ENCODE measurements at regions not wholly inside any gene's neighbourhood (a gene's known extent, or its start where the extent isn't known, plus 50 kb on each side); places are given as distances from the start of the nearest gene placed in this dataset.

DNA sequence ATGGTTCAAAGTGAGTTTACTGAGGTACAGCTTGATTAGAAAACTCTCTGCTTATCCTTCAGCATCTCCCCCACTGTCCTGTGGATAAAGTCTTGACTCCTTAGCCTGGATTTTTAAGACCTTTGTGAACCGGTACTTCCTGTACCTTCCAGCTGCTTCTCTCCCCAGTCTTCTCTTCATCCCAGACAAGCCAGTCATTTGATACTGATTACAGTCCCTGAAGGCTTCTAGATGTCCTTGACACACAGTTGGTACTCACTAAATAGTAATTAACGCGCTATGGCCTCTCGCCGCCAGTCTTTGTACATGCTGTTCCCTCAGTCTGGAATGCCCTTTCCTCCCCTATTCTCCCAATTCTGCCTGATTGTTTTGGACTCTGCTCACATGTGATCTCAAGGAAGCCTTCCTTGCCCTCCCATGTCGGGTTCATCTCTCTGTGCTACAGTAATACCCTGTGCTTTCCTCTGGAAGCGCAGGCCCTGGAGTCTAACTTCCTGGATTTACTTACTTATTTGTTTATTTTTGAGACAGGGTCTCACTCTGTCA, 50.6 kb upstream of the PTGR2 start:
- DNase-seq = no peak

DNA sequence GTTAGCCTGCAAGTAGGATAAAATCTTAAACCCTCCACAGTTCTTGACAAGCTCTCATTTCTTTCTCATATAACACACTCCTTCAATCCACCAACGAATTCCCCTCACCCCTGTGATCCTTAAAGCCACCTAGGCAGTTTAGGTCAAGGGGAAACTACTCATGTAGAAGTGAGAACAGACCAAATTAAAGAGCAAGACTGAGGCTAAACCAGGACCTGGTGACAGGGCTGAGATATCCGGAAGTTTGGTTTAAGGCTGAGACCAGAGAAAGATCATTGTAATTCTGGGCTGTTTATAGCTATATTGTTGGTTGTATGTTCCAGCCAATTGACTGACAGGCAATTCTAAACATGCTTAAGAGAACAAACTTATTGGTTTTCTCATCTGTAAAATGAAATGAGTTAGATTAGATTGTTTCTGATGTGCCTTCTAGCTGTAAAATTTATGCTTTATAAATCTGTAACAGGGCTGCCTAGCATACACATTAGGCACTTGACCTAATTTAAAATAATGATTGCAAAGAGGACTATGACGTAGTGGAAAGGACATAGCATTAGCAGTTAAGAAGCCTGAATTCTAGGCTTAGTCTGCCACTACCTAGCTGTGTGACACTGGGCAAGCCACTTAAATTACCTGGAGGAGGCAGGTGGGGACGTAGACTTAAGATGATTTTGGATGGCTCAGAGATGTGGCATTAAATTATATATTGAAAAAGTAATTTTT, 53.9 kb upstream of the PTGR2 start:
- no peak for DNase-seq

DNA sequence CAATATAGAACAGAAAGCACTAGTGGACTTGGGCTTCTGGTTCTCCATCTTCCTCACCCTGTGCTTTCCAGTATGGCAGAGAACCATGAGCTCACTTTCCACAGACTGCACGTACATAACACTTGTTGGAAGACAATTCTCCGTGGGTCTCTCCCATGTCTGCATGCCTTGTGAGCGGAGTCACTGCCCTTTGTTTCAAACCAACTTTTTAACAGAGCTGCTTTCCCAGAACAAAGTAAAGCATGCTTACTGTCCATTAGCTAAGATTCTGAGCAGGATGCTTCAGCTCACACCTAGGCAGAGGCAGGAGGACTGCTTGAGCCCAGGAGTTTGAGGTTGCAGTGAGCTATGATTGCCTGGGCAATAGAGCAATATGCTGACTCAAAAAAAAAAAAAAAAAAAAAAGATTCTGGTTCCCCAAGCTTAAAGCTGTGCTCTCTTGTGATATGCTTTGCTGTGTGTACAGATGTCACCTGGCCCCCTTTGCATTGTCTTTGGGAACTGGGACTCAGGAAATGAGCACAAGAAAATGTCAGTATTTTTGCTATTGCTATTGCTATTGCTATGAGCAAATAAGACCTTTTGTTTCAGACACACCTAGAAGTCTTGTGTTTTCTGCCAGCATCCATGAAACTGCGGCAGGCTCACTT, 54.6 kb upstream of the PTGR2 start:
- DNase-seq = no peak

DNA sequence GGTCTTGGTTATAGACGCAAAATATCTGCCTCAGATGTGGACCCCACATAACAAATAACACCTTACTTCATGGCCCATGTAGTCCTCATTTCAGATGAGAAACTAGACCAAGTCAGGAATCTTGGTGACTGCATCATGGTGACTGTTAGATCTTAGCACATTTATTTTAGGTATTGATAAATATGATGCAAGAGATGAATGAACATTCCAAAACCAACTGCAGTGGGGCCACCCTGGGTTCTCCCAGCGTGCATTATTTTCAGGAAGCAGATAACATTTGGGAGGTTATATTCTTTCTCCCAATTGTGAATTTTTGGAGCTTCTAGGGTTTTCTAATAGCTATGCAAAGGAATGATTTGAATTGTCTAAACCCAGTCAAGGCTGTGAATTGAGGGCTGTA, 55.2 kb upstream of the PTGR2 start:
- DNase-seq = no peak

DNA sequence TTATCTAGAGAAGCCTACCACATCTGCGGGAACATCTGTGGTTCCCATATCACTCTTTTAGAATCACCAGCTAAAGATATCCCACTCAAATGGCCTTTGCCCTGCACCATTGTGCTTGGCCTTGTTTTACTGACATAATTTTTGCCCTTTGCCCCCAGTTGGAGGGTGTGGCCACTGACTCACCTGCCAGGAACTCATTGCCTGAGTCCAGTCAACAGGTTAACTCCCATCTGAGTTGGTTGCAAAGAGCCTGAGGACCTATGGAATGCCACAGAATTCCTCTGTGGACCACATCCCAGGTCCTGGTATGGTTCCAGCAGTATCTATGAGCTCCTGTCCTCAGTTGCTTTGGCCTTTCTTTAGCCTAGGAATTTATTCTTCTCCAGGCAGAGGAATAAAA, 55.7 kb upstream of the PTGR2 start:
- no peak for DNase-seq

DNA sequence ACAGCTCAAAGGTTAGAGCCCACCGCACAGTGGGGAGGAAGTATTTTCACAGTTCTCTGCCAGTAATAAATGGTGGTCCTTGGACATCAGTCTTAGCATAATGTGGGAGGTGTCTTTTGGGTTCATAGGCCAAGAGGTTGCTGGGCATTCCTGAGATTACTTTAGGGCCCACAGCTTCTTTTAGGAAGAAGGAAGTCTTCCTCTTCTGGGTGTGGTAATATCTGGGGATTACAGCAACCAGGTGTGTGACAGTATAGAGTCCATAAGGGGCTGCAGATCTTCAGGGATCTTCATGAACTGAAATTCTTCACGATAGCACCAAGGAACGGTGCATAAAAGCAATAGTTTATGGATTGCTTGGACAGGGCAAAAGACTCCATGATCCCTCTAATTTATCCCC, 56.2 kb upstream of the PTGR2 start:
- no peak for DNase-seq

DNA sequence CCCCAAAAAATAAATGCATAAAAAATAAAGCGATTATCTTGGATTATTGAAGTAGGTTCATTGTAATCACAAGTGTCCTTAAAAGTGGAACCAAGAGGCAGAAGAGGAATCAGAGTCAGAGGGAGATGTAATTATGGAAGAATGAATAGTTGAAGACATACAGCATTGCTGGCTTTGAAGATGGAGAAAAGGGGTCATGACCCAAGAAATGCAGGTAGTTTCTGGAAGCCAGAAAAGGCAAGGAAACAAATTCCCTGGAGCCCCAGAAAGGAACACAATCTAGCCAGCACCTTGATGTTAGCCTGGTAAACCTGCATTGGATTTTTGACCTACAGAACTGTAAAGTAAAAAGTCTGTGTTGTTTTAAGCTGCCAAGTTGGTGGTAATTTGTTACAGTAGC, 57.5 kb upstream of the PTGR2 start:
- DNase-seq = no peak

DNA sequence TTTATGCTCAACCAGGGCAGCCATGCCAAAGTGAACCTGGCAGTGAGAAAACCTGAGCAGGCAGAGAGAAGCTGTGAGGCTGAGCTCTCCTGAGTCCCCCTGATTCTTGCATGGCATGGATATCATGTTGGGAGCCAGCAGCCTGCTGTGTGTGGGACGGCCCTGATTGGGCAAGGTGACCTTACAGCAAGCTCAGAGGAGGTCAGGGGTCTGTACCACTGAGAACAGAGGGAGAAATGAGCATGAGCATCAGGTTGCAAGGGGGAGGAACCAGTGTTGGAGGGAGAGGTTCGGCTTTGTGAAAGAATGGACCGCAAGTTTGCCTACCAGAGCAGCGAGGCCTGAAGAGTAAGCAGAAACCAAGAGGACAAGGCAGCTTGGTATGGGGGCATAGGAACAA, 59.1 kb upstream of the PTGR2 start:
- DNase-seq = no peak

DNA sequence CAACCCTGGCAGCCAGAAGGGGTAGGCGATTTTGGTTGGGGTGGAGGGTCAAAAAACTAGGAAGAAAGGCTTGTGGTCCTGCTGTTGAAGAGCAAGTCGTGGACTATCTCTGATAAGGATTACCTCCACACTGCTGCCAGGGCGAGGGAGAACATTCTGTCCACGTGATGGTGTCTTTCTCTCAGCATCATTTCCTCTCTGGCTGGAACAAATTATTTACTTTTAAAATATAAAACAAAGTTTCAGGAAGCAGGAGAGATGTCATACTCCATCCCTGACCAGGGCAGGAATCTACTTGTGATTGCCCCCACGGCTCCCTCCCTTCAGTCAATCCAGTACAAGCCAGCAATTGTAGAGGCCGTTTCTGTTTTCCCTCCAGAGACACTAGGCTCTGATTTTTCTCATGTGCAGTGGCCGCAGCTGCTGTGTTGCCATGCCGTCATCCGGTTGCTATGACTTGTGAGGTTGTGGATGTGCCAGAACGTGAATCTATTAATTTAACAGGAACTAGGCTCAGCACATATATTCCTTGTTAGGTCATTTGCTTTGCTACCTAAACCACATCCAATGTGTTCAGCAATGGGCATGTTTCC, 61.5 kb upstream of the PTGR2 start:
- no peak for DNase-seq

DNA sequence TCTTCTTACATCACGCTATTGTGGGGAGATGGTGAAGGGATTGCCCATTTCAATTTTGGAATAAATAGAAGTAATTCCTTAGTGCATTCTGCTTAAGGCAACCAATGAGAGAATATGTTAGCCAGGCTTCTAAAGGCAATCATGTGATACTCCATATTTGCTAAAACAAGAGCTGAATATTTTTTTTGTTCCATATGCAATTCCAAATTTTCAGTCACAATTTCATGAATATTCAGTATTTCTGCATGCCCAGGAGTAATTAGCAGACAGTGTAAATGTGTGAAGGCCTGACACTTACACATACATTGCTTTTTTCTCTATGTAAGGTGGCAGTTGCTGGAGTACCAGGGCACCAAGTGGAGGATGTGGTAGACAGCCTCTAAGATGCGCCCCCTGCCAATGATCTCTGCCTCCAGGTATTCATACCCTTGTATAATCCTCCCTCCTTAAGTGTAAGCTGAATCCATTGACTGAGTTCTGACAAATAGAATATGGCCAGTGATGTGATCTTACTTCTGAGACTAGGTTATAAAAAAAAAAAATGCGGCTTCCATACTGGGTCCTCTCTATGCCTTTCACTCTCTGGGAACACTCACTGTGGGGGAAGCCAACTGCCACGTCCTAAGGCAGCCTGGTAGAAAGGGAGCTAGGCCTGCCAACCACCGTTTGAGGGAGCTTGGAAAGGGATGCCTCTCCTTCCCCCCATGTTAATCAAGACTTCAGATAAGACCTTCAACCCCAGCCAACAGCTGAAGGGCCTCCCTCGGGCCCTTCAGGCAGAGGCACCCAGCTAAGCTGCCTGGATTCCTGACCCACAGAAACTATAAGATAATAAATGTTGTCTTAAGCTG, 62.7 kb upstream of the PTGR2 start:
- no peak for DNase-seq

DNA sequence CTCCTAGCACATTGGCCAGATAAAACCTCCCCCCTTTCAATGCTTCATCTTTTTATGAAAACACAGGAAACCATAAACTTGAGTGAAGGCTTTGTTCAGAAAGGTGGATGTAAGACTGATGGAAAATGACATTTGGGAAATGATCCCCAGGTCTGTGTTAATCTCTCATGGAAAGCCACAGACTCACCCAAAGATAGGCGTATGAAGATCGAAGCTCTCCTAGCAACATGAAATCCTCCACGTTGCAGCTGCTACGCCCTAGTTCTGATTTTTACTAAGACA, 63.4 kb upstream of the PTGR2 start:
- no peak for DNase-seq

DNA sequence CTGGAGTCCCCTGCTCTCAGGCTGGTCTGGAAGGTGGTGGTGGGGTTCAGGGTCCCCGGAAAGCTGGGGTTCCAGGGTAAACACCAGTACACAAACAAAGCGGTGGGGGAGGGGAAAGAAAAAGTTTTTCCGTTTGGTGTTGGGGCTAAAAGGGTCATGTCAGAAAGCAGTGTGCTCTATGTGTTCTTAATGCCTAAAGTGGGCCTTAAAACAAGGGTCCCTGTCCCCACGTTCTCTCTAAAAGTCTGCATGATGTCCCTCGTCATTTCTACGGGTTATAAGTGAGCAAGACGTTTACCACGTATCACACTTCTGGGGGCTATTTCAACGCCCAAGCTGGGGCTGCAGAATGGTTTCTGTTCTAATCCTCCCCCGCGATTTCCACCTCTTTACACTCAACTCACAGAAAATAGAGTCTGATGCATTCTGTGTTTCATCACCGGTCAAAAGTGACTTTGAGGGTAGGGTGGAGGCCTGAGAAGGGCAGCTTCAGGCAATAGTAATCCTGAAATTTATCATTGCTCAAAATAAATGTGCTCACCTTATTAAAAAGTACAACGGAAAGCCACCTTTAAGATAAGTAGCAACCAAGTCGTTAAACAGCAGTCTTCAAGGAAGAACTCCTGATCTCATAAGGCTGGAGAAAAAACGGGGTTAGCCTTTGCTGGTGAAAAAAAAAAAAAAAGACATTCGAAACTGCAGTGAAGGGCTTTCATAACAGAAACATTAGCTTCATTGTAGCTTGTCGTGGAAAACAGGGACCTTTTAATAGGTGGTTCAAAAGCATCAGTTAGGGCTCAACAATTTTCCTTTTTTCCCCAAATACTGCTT, 63.9 kb upstream of the PTGR2 start:
- DNase-seq = no peak

DNA sequence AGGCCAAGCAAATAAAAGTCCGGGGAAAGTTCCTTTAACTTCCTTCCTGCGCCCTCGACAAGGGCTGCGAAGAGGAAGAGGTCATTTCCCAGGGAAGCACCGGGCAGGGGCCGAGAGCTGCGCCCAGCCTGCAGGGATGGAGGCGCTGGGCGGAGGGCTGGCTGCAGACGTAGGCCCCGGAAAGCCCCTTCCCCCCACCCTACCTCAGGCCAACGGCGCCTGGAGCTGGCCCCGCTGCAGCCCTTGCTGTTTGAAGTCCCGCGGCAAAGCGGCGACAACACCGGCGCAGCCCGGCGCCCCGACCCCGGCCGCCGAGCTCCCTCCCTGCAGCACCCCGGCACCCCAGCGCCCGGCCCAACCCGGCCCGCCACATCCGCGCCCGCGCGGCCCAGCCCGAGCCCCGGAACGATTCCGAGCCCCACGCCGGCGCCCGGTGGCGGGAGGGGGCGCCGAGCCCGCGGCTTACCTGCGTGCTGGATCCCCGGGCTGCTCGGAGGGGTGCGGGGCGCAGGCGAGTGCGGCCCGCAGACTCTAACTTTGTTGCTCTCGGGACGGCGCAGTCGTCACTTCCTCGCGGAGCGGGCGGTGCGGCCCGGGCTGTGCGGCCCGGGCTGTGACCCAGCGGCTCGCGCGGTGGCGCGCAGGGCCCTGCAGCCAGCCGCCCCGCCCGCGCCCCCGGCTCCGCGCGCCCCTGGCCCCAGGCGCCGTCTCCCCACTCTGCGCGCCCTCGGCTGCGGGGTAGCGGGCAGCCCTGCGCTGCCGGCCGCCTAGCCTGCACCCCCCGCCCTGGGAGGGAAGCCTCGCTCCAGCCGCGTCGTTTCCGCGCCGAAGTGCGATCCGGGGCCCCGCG, 64.8 kb upstream of the PTGR2 start:
- DNase-seq = peak; percentile 23

DNA sequence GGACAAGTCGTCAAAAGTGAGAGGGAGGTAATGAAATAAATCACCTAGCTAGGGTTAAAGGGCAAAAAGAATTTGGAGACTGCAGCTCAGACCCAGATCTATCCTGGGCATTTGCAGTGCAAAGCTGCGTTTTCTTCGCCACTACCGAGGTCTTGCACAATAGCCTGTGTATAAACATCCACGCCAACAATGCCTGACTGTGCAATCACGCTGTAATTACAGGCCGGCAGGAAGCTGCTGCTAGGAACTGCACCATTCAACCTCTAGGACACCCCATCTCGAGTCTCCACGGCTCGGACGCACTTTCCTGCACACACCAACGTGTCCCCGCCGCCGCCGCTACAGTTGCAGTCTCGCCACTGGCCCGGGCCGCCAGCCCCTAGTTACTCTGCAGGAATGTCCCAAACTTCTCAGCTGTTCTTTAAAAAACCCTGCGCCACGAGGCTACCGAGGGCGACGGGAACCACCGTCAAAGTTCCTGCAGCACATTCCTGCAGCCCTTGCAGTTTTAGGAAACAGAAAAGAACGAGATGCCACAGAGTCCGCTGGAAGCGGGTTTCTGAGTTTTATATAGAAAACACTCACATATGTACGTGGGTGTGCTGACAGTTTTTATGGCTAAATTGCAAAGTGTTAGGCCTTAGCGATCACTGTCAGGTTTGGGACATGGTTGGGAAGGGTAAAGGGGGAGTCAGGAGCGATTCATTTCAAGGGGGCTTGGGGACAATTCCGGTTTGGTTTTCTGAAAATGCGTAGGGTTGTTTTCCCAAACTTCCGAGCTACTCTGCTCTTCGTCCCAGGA, 65.6 kb upstream of the PTGR2 start:
- DNase-seq = peak; percentile 48

DNA sequence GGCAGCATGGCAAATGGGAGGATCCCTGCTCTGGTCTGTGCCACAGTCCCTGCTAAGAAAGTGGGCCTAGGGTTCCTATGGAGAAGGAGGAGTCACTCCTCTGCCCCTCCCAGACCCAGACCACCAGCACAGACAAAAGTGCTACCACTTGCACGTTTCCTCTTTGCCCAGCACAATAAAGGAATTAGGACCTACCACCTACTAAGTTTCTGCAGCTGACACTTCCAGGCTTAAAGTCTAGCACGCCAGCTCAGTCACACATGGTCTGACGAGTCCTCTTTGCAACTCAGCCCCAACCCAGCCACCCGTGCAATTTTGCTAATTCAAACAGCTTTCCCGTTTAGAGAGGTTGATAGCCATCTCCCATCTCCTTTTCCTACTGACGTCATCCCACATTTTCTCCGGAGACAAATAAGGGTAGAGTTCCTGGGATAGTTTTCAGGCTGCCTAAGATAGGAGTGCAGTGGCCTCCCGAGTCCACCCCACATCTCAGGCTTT, 66.2 kb upstream of the PTGR2 start:
- DNase-seq = no peak

DNA sequence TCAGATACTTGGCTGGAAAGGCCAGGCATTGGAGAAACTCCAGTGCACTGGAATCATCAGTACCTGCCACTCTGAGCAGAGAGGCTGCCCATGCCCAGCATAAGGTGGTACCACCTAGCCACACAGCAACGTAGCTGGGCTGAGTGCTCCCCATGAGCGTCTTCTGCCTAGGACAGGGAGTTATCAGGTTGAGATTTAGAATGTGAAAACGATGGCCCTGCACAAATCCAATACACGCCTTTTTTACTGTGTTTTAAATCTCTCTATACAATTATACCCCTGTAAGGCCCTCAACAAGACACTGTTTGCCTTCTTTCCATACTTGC, 66.7 kb upstream of the PTGR2 start:
- no peak for DNase-seq

DNA sequence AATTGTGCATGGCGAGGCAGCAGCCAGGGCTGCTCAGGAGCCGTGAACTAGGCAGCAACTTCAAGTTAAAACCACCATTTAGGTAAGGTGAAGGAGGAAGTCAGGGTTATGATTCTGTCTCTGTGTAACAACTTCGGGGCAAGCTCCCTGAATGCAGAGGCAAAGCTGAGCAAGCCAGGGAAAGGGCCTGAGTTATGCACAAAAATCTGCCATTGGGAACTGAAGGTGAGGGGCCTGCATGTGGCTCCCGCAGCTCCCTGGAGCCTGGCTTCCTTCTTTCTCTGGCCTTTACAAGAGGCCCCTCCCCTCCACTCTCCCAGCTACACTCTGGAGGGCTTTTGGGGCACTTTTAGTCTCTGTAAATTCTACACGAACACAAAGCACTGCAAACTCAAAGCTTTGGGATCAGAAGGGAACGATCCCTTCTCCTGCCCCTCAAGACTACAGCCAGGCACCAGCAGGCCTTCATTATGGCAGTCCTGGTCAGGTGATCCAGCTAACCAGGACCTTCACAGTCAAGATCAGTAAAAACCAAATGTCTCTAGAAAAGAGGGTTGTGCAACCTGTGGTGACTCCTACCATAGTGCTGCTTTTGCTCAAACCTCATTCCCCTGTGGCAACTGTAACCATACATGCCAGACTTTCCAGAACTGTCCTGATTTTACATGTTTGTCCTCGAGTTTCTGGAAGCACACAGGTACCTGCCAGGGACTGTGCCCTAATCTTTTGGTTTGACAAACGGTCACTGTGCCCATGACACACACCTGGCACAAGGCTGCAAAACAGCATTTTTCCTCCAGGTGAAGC, 67.2 kb upstream of the PTGR2 start:
- DNase-seq = no peak

DNA sequence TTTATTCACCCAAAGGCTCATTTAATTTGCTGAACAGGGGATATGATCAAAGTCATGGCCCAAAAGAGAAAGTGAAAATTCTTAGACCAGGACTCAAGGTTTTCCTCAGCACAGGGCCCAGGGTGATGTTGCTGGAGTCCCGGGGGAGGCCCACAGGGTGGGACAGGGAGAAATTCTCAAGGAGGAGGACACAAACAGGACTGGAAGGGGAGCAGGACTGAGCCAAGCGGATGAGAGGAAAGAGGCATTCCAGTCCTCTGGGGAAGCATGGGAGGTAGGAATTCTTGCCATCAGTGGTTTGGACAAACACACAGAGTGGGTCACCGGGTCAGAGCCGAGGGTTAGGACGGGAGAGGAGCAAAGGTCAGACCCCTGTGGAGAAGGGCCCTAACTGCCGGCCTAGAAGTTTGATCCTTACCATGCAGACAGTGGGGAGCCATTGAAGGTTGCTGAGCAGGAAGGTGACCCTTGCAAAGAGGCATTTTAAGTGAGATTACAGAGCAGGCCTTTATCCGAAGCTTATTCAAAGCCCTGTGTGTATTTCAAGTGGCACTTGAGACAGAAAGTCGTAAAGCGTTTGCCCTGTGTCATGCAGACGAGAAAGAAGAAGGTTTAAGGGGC, 68.4 kb upstream of the PTGR2 start:
- DNase-seq = no peak

DNA sequence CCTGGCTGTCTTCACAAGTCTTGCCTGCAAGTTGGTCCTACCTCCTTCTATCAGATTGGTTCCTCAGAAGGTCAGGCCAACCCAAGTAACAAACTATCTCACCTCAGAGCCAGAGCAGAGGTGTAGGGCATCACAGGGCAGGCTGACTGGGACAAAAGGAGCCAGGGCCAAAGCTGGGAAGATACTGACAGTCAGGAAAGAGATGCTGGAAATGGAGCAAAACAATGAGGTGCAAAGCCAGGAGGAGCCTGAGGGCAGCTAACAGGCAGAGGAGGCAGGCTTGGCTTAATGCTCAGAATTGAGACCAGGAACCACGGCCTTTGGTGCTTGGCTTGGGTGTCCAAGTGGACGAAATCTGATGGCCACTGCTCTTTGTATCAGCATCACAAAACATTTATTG, 68.4 kb upstream of the PNMA1 start:
- DNase-seq = no peak
